ENCODE measurements at regions not wholly inside any gene's neighbourhood (a gene's known extent, or its start where the extent isn't known, plus 50 kb on each side); places are given as distances from the start of the nearest gene placed in this dataset.
"Not testable (repeated sequence)": the region's sequence is repeated elsewhere in the genome, so short reads cannot be mapped to it uniquely, and the experiment has no call there.

DNA sequence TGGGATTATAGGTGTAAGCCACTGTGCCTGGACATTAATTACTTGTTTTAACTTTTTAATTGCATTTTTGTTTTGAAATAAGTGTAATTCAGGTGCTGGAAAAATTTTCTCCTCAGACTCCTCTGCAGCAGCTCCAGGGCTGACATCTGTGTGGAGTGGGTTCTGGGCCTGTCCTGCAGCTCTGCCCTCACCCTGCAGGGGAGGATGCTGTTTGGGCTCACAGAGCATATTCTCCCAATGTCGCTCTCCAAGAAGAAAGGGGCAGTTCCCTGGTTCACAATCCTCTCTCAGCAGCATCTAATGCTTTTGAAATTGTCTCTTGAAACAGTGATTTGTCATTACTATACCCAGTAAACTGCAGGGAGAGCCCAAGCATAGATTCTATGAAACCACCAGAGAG is 995.7 kb downstream of the TMEM121 start:
- DNase-seq, result not testable (repeated sequence)

DNA sequence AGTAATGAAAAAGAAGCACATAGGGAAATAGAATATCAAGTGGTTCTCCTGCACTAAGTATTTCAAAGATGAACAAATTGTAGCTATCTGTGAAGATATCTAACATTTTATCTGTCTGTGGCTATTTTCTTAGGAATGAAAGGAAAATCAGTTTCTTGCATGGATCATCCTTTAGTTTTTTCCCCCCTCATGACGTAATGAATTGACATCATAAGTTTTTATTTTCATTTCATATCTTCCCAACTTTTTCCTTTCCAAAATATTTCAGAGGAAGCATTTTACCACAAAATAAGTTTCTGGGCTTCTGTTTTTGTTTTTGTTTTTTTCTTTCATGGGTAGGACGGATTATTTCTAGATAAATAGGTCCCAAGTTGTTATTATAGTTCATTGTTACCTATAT is 996.6 kb downstream of the TMEM121 start:
- no peak for DNase-seq

DNA sequence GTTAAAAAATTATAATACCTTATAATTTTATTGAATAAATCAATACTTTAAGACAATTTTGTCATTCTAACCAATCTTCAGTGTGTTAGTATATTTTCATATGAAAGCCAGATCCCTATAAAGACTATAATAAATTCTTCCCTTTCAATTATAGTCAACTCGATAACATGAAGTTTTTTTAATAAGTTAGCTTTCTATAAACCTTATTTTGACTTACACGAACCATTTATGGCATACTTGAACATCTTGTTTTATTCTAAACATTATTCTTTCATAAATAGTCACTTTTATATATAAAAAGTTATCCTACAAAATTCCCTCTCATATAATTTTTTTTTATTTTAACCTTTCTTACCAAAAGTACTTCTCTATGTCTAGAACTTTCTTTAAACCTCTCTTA is 1002.3 kb downstream of the TMEM121 start:
- no peak for DNase-seq

DNA sequence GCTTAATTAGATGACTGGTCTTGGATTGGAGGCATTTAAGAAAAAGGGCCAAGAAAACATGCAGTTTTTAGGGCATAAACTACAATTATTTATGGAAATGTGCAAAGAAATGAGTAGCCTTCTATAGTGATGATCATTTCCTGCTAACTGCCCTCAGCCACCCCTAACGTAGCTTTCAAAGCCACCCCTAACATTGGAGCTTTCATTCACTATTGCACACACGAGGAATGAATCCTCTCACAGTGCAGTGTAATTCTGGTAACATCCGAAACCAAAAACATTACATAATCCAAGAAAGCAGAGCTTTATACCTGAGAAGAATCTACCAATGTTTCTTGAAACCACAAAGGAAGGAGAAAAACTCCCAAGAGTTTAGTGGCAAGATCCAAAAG is 1003.6 kb downstream of the TMEM121 start:
- DNase-seq, result no peak

DNA sequence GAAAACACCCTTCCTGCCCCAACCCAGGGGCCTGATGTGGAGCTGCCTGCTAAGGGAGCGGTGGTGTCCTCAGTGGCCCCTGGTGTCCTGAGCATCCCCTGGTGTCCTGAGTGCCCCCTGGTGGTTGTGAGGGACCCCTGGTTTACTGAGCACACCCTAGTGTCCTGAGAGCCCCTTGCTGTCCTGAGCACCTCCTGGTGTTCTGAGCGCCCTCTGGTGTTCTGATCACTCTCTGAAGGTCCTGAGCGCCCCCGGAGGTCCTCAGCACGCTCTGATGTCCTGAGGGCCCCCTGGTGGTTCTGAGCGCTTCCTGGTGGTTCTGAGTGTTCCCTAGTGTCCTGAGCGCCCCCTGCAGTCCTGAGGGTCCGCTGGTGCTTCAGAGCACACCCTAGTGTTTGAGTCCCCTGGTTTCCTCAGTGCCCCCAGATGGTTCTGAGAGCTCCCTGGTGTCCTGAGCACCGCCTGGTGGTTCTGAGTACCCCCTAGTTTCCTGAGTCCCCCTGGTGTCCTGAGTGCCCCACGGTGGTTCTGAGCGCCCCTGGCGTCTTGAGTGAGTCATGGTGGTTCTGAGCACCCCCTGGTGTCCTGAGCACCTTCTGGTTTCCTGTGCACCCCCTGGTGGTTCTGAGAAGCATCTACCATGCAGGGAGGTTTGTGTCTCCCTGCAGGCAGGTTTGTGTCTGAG is 1004.2 kb downstream of the TMEM121 start:
- DNase-seq, result no peak

DNA sequence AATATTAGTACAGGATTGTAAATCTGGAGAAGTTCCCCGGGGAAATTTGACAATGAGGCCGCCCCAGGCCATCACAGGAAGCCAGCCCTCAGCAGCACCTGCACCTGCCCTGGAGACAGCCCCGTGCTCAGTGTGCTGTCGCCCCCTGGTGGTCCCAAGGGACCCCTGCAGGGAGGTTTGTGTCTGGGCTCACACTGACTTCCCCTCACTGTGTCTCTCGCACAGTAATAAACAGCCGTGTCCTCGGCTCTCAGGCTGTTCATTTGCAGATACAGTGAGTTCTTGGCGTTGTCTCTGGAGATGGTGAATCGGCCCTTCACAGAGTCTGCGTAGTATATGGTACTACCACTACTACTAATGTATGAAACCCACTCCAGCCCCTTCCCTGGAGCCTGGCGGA is 1011.2 kb downstream of the TMEM121 start:
- DNase-seq, result not testable (repeated sequence)

DNA sequence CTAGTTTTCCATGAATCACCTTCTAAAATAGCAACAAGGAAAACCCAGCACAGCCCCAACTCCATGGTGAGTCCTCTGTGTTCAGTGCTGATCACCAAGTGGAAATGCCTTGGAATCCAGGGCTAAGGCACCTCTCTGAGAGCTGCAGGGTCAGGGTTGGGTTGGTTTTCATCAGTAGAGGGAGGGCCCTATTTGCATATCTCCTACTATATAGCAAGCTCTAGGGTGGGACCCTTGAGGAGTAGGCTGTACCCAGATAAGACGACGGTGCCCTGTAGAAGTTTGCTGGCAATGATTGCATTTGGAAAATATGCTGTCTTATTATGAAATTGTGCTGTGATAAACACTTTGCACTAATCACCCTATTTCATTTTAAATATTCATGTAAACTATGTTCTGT is 1011.8 kb downstream of the TMEM121 start:
- no peak for DNase-seq

DNA sequence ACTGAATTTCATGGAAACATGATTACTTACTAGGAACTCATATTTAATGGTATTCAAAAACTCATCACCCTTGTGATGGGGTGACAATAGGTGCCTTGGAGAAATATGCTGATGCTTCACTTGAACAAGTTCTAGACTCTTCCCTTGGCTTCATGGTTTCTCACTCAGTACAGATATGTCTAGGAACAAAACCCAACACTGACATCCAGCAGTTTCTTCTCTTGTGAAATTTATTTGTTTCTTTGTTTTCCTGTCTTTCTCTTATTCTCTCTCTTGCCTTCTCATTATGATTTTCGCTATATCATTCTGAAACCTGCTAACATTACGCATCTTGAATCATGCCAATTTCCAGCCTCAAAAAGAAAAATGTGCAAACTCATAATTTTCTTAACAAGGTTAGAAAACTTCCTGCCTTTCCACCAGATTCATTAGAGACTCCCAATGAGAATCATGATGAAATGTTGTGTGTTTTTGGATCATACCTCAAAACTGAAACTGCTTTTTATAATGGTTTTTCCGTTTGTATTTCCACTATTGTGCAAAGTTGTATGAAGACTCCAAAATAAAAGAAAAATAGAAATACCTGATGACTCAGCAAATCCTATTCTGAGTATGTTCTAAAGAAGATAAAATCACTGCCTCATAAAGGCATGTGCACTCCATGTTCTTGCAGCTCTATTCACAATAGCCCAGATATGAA is 1021.5 kb downstream of the TMEM121 start:
- no peak for DNase-seq

DNA sequence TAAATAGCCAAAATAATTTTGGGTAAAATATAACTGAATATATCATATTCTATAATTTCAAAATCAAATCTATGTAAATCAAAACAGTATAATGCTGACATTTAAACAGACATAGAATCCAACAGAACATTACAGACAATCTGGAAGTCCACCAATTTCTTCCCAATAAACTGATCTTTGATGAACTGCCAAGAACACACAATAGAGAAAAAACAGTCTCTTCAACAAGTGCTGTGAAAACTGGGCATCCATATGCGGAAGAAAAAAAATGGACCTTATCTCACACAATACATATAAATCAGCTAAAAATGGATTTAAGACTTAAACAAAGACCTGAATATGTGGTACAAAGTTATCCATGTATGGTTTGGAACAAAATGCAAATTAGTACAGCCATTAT is 1022.7 kb downstream of the TMEM121 start:
- no peak for DNase-seq

DNA sequence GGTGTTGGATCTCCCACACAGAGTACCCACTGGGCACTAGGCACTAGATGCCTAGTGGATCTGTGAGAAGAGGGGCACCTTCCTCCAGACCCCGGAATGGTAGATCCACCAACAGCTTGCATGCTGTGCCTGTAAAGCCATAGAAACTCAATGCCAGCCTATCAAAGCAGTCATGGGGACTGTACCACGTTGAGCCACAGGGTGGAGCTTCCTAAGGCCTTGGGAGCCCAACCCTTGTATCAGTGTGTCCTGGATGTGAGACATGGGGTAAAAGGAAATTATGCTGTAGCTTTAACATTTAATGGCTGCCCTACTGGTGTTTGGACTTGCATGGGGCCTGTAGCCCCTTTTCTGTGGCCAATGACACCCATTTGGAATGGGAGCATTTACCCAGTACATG is 1024.9 kb downstream of the TMEM121 start:
- no peak for DNase-seq

DNA sequence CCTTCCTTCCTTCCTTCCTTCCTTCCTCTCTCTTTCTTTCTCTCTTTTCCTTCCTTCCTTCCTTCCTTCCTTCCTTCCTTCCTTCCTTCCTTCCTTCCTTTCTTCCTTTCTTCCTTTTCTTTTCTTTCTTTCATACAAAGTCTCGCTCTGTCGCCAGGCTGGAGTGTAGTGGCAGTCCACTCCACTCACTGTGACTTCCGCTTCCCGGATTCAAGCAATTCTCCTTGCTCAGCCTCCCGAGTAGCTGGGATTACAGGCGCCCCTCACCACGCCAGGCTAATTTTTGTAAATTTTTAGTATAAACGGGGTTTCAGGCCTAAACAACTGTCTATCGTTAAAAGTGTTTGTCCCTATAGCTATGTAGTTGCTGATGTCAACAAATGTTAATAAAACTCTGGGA is 1029.8 kb downstream of the TMEM121 start:
- not testable (repeated sequence) for DNase-seq

DNA sequence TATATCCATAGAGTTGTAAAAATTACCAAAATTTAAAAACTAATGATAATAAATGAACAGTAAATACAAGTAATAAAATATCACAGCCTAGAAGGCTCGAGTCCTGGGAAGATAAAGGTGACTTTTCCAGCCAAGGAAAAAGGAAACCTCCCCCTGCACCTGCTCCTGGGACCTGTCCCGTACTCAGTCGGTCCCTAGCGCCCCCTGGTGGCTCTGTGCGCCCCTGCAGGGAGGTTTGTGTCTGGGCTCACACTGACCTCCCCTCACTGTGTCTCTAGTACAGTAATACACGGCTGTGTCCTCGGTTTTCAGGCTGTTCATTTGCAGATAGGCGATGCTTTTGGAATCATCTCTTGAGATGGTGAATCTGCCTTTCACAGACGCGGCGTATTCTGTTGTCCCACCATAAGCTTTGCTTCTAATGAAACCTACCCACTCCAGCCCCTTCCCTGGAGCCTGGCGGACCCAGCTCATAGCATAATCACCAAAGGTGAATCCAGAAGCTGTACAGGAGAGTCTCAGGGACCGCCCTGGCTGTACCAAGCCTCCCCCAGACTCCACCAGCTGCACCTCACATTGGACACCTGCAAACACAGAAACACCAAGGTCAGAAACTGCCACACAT is 1030.4 kb downstream of the TMEM121 start:
- no peak for DNase-seq

DNA sequence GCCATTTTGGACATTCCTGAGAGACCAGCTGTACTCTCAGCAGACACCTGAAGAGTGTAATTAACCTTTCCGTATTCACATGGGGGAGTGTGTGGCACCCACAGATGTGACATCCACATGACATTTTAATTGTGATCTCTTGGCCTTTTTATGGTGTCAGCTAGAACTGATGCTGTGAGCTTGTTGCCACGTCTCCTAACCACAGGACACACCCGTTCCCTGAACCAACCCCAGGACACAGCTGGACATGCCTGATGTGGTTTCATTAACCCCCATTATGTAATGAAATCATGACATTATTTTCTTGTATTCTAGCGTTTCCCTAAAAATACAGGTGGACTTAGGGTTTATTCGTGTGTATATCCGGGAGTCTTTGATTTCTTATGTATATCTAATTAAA is 1036.1 kb downstream of the TMEM121 start:
- no peak for DNase-seq

DNA sequence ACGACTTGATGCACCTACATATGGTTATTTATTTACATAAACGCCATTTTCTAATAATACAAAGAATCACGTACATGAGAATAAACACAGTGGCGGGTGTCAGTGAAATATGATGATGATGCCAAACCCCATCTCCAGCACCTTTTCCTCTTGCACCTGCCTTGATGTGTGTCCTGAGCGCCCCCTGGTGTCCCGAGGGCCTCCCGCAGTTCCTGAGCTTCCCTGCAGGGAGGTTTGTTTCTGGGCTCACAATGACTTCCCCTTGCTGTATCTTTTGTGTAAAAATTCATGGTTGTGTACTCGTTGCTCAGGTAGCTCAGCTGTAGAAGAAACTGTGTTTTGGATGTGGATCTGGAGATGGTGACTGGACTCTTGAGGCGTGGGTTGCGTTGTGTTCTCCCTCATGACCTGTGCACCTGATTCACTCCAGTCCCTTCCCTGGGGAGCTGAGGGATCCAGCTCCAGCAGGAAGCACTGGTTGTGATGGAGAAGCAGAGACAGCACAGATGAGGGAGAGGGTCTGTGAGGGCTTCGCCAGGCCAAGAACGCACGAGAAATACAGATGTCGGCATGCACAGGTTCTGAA is 1037.8 kb downstream of the TMEM121 start:
- DNase-seq, result no peak

DNA sequence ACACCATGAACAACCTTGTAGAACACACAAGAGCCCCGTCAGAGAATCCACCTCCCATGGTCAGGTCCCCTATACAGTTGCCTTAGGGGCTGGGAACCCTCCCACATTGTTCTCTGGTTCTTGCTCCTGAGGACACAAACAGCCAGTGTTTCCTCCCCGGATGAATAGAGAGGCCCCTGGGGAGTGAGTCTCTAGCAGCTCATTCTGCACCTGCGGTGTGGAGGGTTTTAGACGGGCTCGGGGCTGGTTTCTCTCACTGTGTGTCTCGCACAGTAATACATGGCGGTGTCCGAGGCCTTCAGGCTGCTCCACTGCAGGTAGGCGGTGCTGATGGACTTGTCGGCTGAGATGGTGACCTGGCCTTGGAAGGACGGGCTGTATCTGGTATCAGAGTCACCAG is 1052.1 kb downstream of the TMEM121 start:
- no peak for DNase-seq

DNA sequence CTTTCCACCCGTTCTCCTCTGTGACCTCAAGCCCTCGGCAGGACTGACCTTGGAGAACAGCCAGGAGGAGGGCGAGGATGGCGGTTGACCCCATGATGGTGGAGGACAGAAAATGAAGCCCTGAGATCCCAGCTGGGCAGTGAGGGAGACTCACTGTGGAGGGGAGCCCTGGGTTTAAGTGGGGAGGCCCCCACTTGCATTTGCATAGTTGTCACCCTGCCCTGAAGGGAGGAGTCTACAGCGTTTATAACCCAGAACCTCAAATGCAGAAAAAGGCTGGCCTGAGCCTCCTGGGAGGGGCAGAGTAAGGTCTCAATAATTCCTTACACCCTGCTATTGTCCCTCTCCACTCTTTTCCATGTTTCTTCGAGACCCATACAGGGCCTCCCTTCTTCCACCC is 1052.7 kb downstream of the TMEM121 start:
- DNase-seq, result no peak

DNA sequence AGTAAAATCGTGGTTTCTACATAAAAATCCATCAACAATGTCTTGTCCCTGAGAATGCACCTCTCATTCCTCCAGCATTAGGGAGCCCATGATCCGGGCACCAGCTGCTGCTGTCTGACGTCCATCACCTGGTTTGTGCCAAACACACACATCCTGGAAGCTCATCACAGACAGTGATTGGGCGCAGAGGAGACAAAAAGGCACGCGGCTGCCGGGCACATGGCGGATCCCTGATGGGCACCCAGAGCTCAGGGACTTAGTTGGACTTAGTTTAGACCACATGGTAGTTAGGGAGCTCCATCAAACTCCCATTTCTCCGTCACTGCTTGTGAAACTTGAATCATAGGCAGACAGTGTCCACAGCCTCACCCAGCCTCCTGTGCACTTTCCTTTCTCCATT is 1059.3 kb downstream of the TMEM121 start:
- DNase-seq, result no peak

DNA sequence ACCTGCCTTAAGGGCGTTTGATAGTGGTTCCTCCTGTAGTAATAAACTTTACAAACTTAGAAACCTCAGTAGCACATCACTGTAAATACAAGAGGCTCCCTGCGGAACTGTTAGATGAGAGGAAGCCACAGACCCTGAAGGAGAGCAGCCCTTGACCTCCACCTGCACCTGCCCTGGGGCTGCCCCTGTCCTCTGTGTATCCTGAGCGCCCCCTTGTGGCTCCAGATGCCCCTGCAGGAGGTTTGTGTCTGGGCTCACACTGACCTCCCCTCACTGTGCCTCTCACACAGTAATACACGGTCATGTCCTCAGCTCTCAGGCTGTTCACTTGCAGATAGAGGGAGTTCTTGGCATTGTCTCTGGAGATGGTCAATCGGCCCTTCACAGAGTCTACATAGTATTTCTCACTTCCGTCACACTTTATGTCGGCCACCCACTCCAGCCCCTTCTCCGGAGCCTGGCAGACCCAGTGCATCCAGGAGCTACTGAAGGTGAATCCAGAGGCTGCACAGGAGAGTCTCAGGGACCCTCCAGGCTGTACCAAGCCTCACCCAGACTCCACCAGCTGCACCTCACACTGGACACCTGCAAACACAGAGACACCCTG is 1059.8 kb downstream of the TMEM121 start:
- no peak for DNase-seq

DNA sequence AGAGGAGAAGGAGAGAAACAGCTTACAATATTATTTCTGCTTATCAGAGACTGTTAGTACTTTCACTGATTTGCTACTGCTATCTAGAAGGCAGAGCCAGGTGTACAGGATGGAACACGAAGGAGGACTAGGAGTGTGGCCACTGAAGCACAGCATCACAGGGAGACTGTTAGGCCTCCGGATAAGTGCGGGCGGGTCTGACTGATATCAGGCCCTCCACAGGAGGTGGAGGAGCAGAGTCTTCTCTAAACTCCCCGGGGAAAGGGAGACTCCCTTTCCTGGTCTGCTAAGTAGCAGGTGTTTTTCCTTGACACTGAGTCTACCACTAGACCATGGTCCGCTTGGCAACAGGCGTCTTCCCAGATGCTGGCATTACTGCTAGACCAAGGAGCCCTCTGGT is 1065.2 kb downstream of the TMEM121 start:
- not testable (repeated sequence) for DNase-seq

DNA sequence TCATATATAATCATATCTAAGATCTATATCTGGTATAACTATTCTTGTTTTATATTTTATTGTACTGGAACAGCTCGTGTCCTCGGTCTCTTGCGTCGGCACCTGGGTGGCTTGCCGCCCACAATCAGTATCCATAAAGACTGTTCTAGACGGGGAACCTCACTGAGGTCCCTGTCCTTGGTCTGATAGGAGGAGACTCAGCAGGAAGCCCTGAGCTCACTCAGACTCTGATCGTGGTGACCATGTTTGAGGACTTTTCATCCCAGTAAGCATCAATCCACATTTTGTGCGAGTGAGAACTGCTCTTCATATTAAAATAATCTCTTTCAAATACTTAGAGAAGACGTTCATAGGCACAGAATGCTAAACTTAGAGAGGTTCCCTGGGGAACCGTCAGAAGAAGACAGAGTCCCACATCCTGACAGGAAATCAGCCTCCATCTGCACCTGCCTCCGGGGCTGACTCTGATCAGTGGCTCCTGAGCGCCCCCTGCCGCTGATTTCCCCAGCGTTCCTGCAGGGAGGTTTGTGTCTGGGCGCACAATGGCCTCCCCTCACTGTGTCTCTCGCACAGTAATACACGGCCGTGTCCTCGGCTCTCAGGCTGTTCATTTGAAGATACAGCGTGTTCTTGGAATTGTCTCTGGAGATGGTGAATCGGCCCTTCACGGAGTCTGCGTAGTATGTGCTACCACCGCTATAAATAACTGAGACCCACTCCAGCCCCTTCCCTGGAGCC is 1065.9 kb downstream of the TMEM121 start:
- not testable (repeated sequence) for DNase-seq

DNA sequence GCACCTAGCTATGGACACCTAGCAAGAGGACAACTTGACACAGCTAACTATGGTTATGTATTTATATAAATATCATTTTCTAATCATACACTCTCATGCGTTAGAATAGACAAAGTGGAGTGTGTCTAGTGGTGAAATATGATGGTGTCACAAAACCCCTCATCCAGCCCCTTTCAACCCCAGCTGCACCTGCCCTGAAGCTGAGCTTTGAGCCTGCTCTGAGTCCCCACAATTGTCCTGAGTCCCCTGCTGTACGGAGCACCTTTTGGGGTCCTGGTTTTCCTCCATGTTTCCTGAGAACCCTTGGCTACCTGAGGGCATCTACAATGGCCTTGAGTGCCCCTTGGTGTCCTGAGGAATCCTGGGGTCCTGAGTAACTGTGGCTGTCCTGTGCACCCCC is 1072.8 kb downstream of the TMEM121 start:
- no peak for DNase-seq

DNA sequence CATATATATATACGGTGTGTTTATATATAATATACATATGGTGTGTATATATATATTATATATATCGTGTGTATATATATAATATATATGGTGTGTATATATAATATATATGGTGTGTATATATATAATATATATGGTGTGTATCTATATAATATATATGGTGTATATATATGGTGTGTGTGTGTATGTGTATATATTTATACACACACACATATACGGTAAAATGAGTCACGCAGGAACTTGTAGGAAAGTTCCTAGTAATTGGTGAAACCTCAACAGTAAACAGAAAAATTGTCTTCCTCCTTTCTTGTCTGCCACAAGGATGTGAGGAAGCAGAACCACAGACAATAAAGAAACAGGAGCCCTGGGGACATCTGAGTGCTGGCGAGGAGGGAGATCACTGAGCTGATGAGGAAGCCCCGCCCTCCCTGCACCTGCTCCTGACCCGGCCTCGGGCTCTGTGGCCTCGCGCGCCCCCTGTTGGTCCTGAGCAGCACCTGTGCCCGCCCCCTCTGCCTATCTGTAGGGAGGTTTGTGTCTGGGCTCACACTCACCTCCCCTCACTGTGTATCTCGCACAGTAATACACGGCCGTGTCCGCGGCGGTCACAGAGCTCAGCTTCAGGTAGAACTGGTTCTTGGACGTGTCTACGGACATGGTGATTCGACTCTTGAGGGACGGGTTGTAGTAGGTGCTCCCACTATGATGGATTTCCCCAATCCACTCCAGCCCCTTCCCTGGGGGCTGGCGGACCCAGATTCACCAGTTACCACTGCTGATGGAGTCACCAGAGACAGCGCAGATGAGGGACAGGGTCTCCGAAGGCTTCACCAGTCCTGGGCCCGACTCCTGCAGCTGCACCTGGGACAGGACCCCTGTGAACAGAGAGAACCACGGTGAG is 1079.4 kb downstream of the TMEM121 start:
- DNase-seq, result no peak

Data from GF-D8 (cell line).